Left lung (tissue), 4 donors: ENCODE measurements at regions not wholly inside any gene's neighbourhood (a gene's known extent, or its start where the extent isn't known, plus 50 kb on each side); places are given as distances from the start of the nearest gene placed in this dataset.

Experiments
- ATAC-seq: fragments of 200-7000 bp; cut with Tn5 transposase; one replicate; pipeline ENCODE4 v1.9.1; 2020; ENCODE audit warnings: moderate library complexity
- DNase-seq, 4 donors: peaks; one replicate each; pipeline ENCODE4 v3.0.0-alpha.2; 2013 to 2020
- H3K27ac ChIP-seq, 2 donors: fragments of 200-600 bp; sonication (generic) in 1 of 2; one replicate each; pipeline versions ENCODE4 v1.5.0 to v1.8.0; 2020 to 2021
- H3K27me3 ChIP-seq, 2 donors: fragments of 200-600 bp; sonication (generic) in 1 of 2; one replicate each; pipeline versions ENCODE4 v1.5.0 to v1.8.0; 2020 to 2021
- H3K36me3 ChIP-seq, 2 donors: fragments of 200-600 bp; sonication (generic) in 1 of 2; one replicate each; pipeline versions ENCODE4 v1.5.0 to v1.8.0; 2020 to 2021
- H3K4me1 ChIP-seq, 2 donors: fragments of 200-600 bp; one replicate each; pipeline ENCODE4 v1.8.0; 2021
- H3K4me3 ChIP-seq, 2 donors: fragments of 200-600 bp; sonication (generic) in 1 of 2; one replicate each; pipeline versions ENCODE4 v1.5.0 to v1.8.0; 2020 to 2021; ENCODE audit warnings: mild to moderate bottlenecking in 1 of 2
- H3K9me3 ChIP-seq, 2 donors: fragments of 200-600 bp; sonication (generic) in 1 of 2; one replicate each; pipeline versions ENCODE4 v1.5.0 to v1.8.0; 2020 to 2021
- CTCF ChIP-seq, 2 donors: fragments of 200-600 bp; sonication (generic) in 1 of 2; IDR thresholded peaks; one replicate each; pipeline versions ENCODE4 v1.5.0 to v1.8.0; 2021; ENCODE audit warnings: antibody characterized with exemption in 2 of 2
- intact Hi-C, 2 donors: fragments of 100-400 bp; cut with DNase I; formaldehyde crosslinking; loops; one replicate each; pipeline versions ENCODE4 v1.11.2 to v1.14.2; 2022
- donor health status: DM: no; HTN: yes; CAD: no.
- donor health status: DM: no; HTN: no; CAD: no.

- Histone ChIP-seq H3K4me3 (no peak overlapping the region), H3K36me3 (no peaks in the 10 kb centered on the region), H3K27me3 (no peaks in the 10 kb centered on the region), H3K27ac (peak overlapping the region in 1 of 2 donors; percentile 62), H3K9me3 (no peaks in the 10 kb centered on the region), H3K4me1 (peaks cover 0 to 32% of the 10 kb centered on the region in 2 donors)
- intact Hi-C loops: no loop called here
- ATAC-seq (peak; percentile 24), DNase-seq (no peak)
- no peak for TF ChIP-seq CTCF (IDR thresholded peaks at IDR 0.05)
Observed at GRCh38 chr21:29245104-29245643, 53.5 kb upstream of the BACH1 start.

- no peak overlapping the region for H3K27ac ChIP-seq
- no peaks in the 10 kb centered on the region for H3K9me3 ChIP-seq
- ATAC-seq: no peak
- no peaks in the 10 kb centered on the region for H3K27me3 ChIP-seq
- H3K36me3 ChIP-seq: no peaks in the 10 kb centered on the region
- no peak for DNase-seq
- H3K4me1 ChIP-seq: peaks cover 0 to 32% of the 10 kb centered on the region in 2 donors
- no peak for TF ChIP-seq CTCF (IDR thresholded peaks at IDR 0.05)
- no peak overlapping the region for H3K4me3 ChIP-seq
- intact Hi-C loops: no loop called here
Observed at GRCh38 chr21:29245863-29246262, 52.9 kb upstream of the BACH1 start.

GRCh38 chr21:29246614-29247013, 52.1 kb upstream of the BACH1 start:
- no peak for DNase-seq
- intact Hi-C loops: no loop called here
- no peaks in the 10 kb centered on the region for H3K9me3 ChIP-seq
- no peak overlapping the region for H3K4me3 ChIP-seq
- TF ChIP-seq CTCF (IDR thresholded peaks at IDR 0.05): no peak
- H3K27ac ChIP-seq: no peak overlapping the region
- peaks cover 0 to 32% of the 10 kb centered on the region in 2 donors for H3K4me1 ChIP-seq
- H3K36me3 ChIP-seq: no peaks in the 10 kb centered on the region
- no peak for ATAC-seq
- H3K27me3 ChIP-seq: no peaks in the 10 kb centered on the region

- Histone ChIP-seq H3K4me3 (no peak overlapping the region), H3K9me3 (peaks cover 0 to 6% of the 10 kb centered on the region in 2 donors), H3K36me3 (no peaks in the 10 kb centered on the region), H3K27ac (peak overlapping the region in 1 of 2 donors; percentile 64), H3K4me1 (peaks cover 0 to 32% of the 10 kb centered on the region in 2 donors), H3K27me3 (no peaks in the 10 kb centered on the region)
- no peak for TF ChIP-seq CTCF (IDR thresholded peaks at IDR 0.05)
- ATAC-seq (no peak), DNase-seq (no peak)
- intact Hi-C loops: no loop called here
Observed at GRCh38 chr21:29248124-29248523, 50.6 kb upstream of the BACH1 start.
